NCI-H510A (cell line): ENCODE measurements at regions not wholly inside any gene's neighbourhood (a gene's known extent, or its start where the extent isn't known, plus 50 kb on each side); places are given as distances from the start of the nearest gene placed in this dataset.
"Not testable (repeated sequence)": the region's sequence is repeated elsewhere in the genome, so short reads cannot be mapped to it uniquely, and the experiment has no call there.

ENCODE experiments used
- DNase-seq: peaks from one replicate; lab custom pipeline; 2025; lab: John Stamatoyannopoulos, UW

GRCh38 chr5:163276466-163276865 is 160.9 kb upstream of the CCNG1 start:
- no peak for DNase-seq

GRCh38 chr5:163280897-163281296 is 156.5 kb upstream of the CCNG1 start:
- not testable (repeated sequence) for DNase-seq

- DNase-seq: no peak
These were observed 155.9 kb upstream of the CCNG1 start for GRCh38 chr5:163281512-163281911.

GRCh38 chr5:163293836-163294235 is 143.6 kb upstream of the CCNG1 start:
- no peak for DNase-seq

- DNase-seq: no peak
These were observed 133.7 kb upstream of the CCNG1 start for GRCh38 chr5:163303718-163304117.

GRCh38 chr5:163305655-163306054 is 131.7 kb upstream of the CCNG1 start:
- DNase-seq: no peak

- no peak for DNase-seq
These were observed 131.0 kb upstream of the CCNG1 start for GRCh38 chr5:163306421-163306820.

GRCh38 chr5:163309914-163310313 is 127.5 kb upstream of the CCNG1 start:
- no peak for DNase-seq

- no peak for DNase-seq
These were observed 126.4 kb upstream of the CCNG1 start for GRCh38 chr5:163310997-163311396.

GRCh38 chr5:163312598-163312997 is 124.8 kb upstream of the CCNG1 start:
- DNase-seq: no peak

- DNase-seq: not testable (repeated sequence)
These were observed 124.3 kb upstream of the CCNG1 start for GRCh38 chr5:163313049-163313448.

GRCh38 chr5:163316374-163316773 is 121.0 kb upstream of the CCNG1 start:
- DNase-seq: not testable (repeated sequence)

- DNase-seq: no peak
These were observed 118.7 kb upstream of the CCNG1 start for GRCh38 chr5:163318707-163319106.

GRCh38 chr5:163321511-163321910 is 115.9 kb upstream of the CCNG1 start:
- no peak for DNase-seq

- no peak for DNase-seq
These were observed 106.4 kb upstream of the CCNG1 start for GRCh38 chr5:163330723-163331668.

- not testable (repeated sequence) for DNase-seq
These were observed 101.3 kb upstream of the CCNG1 start for GRCh38 chr5:163336074-163336473.

- no peak for DNase-seq
These were observed 98.2 kb upstream of the CCNG1 start for GRCh38 chr5:163339148-163339547.

GRCh38 chr5:163340378-163340777 is 97.0 kb upstream of the CCNG1 start:
- not testable (repeated sequence) for DNase-seq

GRCh38 chr5:163342306-163342705 is 95.1 kb upstream of the CCNG1 start:
- no peak for DNase-seq

- DNase-seq: no peak
These were observed 92.2 kb upstream of the CCNG1 start for GRCh38 chr5:163345216-163345615.

GRCh38 chr5:163347671-163348070 is 89.7 kb upstream of the CCNG1 start:
- peak; percentile 13 for DNase-seq

GRCh38 chr5:163350083-163350482 is 87.3 kb upstream of the CCNG1 start:
- no peak for DNase-seq

- DNase-seq: no peak
These were observed 84.9 kb upstream of the CCNG1 start for GRCh38 chr5:163352531-163352930.

- not testable (repeated sequence) for DNase-seq
These were observed 81.6 kb upstream of the CCNG1 start for GRCh38 chr5:163355811-163356210.
